HCT116 (cell line): ENCODE measurements at regions not wholly inside any gene's neighbourhood (a gene's known extent, or its start where the extent isn't known, plus 50 kb on each side); places are given as distances from the start of the nearest gene placed in this dataset.

Source experiments
- ATAC-seq: fragments of 200-7000 bp; cut with Tn5 transposase; 2 replicates; pipeline ENCODE4 v1.9.1; 2020; ENCODE audit warnings: mild to moderate bottlenecking, moderate library complexity
- BruUV-seq: library from RNA; stranded (reverse); fragments of 400-500 nt; replicated peaks from 2 replicates; lab custom pipeline; 2021; lab: Mats Ljungman, UMichigan
- CTCF ChIA-PET: fragments of 300-600 bp; sonication (Branson Sonifier 250); formaldehyde crosslinking; loops from one replicate; lab custom pipeline; 2021; ENCODE audit warnings: antibody characterized with exemption; lab: Charles Lee
- POLR2A ChIA-PET: fragments of 300-600, 350-600 bp; sonication (Branson Sonifier 250); formaldehyde crosslinking; loops from one replicate; lab custom pipeline; 2021; ENCODE audit warnings: antibody characterized with exemption; lab: Charles Lee
- RAD21 ChIA-PET, 2 experiments: fragments of 300-600 bp; sonication (Branson Sonifier 250); formaldehyde crosslinking; loops; one replicate each; lab custom pipeline; 2023; ENCODE audit warnings: low total read pairs in 2 of 2; ENCODE audit not compliant: uncharacterized antibody in 2 of 2, unreplicated experiment in 2 of 2, low non-redundant PET in 1 of 2; lab: Charles Lee
- DNase-seq: peaks from one replicate; pipeline ENCODE4 v3.0.0-alpha.2; 2010; ENCODE audit warnings: low read depth, low spot score
- H2AFZ ChIP-seq: fragments of 200-600 bp; shearing (Covaris generic), sonication (generic); 2 replicates; pipeline ENCODE4 v1.6.1; 2017; ENCODE audit warnings: low read depth, mixed run types, mixed read lengths, antibody characterized with exemption, low read length; ENCODE audit not compliant: poor library complexity, severe bottlenecking
- H3K27ac ChIP-seq: 2 replicates; pipeline ENCODE4 v1.5.1; 2012; ENCODE audit warnings: low read depth, low read length
- H3K27me3 ChIP-seq: fragments of 200-600 bp; sonication (generic); 2 replicates; pipeline ENCODE4 v1.6.1; 2016; ENCODE audit warnings: mixed run types, low read length, mixed read lengths; ENCODE audit not compliant: insufficient read depth
- H3K36me3 ChIP-seq, 2 experiments: fragments of 200-500 bp in 1 of 2; fragments of 200-600 bp in 1 of 2; sonication (Bioruptor generic) in 1 of 2; sonication (generic) in 1 of 2; 2 replicates each; pipeline versions ENCODE4 v1.5.1 to v1.6.1; 2014 to 2016; ENCODE audit warnings: low read length in 2 of 2, inconsistent platforms in 1 of 2, mixed read lengths in 1 of 2, mixed run types in 1 of 2; ENCODE audit not compliant: insufficient read depth in 2 of 2, control insufficient read depth in 1 of 2
- H3K4me1 ChIP-seq, 2 experiments: fragments of 200-600 bp in 1 of 2; sonication (generic) in 1 of 2; 2 replicates each; pipeline versions ENCODE4 v1.5.1 to v1.6.1; 2012 to 2017; ENCODE audit warnings: low read length in 2 of 2, inconsistent platforms in 1 of 2, mild to moderate bottlenecking in 1 of 2, mixed read lengths in 1 of 2, mixed run types in 1 of 2, moderate library complexity in 1 of 2; ENCODE audit not compliant: insufficient read depth in 2 of 2, control insufficient read depth in 1 of 2
- H3K4me2 ChIP-seq: fragments of 200-600 bp; sonication (generic); 2 replicates; pipeline ENCODE4 v1.6.1; 2017; ENCODE audit warnings: mixed run types, low read length, mixed read lengths
- H3K4me3 ChIP-seq, 2 experiments: fragments of 200-600 bp in 1 of 2; sonication (generic) in 1 of 2; replicated peaks in 1 of 2; 2 replicates each; pipeline ENCODE4 v1.5.1; 2011 to 2016; ENCODE audit warnings: low read length in 2 of 2, control low read depth in 1 of 2, low read depth in 1 of 2, mild to moderate bottlenecking in 1 of 2, mixed read lengths in 1 of 2, mixed run types in 1 of 2
- H3K79me2 ChIP-seq: fragments of 200-600 bp; sonication (generic); 2 replicates; pipeline ENCODE4 v1.6.1; 2017; ENCODE audit warnings: mild to moderate bottlenecking, mixed run types, low read length, moderate library complexity, mixed read lengths; ENCODE audit not compliant: insufficient read depth
- H3K9ac ChIP-seq: fragments of 200-600 bp; sonication (generic); 2 replicates; pipeline ENCODE4 v1.6.1; 2016; ENCODE audit warnings: low read length, mixed read lengths
- H3K9me2 ChIP-seq: fragments of 200-600 bp; sonication (generic), shearing (Covaris generic); 2 replicates; pipeline ENCODE4 v1.6.1; 2017; ENCODE audit warnings: mixed run types, mild to moderate bottlenecking, moderate library complexity; ENCODE audit not compliant: insufficient read depth
- H3K9me3 ChIP-seq, 2 experiments: fragments of 200-500 bp in 1 of 2; fragments of 200-600 bp in 1 of 2; sonication (Bioruptor generic) in 1 of 2; sonication (generic) in 1 of 2; 2 replicates each; pipeline ENCODE4 v1.6.1; 2014 to 2017; ENCODE audit warnings: low read length in 2 of 2, mixed read lengths in 2 of 2, inconsistent platforms in 1 of 2, low read depth in 1 of 2, mild to moderate bottlenecking in 1 of 2, mixed run types in 1 of 2, moderate library complexity in 1 of 2; ENCODE audit not compliant: control insufficient read depth in 1 of 2, insufficient read depth in 1 of 2
- H4K20me1 ChIP-seq: fragments of 200-600 bp; sonication (generic), shearing (Covaris generic); 2 replicates; pipeline ENCODE4 v1.6.1; 2017; ENCODE audit warnings: mixed run types, mild to moderate bottlenecking, moderate library complexity; ENCODE audit not compliant: insufficient read depth
- ATF3 ChIP-seq: IDR thresholded peaks from 2 replicates; pipeline ENCODE4 v1.6.1; 2012
- CEBPB ChIP-seq: IDR thresholded peaks from 2 replicates; pipeline ENCODE4 v1.6.1; 2012; ENCODE audit warnings: low read depth
- CTCF ChIP-seq, 3 experiments: fragments of 200-600 bp in 1 of 3; sonication (generic) in 1 of 3; IDR thresholded peaks in 2 of 3; conservative IDR thresholded peaks in 1 of 3; 2 replicates each; pipeline ENCODE4 v1.5.1; 2012 to 2017; ENCODE audit warnings: low read depth in 2 of 3, low read length in 2 of 3, antibody characterized with exemption in 1 of 3, borderline replicate concordance in 1 of 3, control low read depth in 1 of 3, mild to moderate bottlenecking in 1 of 3, mixed read lengths in 1 of 3, mixed run types in 1 of 3, moderate library complexity in 1 of 3; ENCODE audit not compliant: insufficient read depth in 1 of 3
- EGR1 ChIP-seq: IDR thresholded peaks from 2 replicates; pipeline ENCODE4 v1.6.1; 2012; ENCODE audit warnings: low read depth
- EZH2 ChIP-seq: fragments of 200-600 bp; sonication (generic); IDR thresholded peaks from 2 replicates; pipeline ENCODE4 v1.6.1; 2017; ENCODE audit warnings: antibody characterized with exemption, mixed run types
- EZH2phosphoT487 ChIP-seq: fragments of 200-600 bp; IDR thresholded peaks from 2 replicates; pipeline ENCODE4 v1.6.1; 2018; ENCODE audit warnings: antibody characterized with exemption, borderline replicate concordance
- JUND ChIP-seq: IDR thresholded peaks from 2 replicates; pipeline ENCODE4 v1.6.1; 2012
- MAX ChIP-seq: IDR thresholded peaks from 2 replicates; pipeline ENCODE4 v1.6.1; 2012
- POLR2A ChIP-seq: IDR thresholded peaks from 2 replicates; pipeline ENCODE4 v1.7.0; 2011; ENCODE audit warnings: borderline replicate concordance; ENCODE audit not compliant: insufficient read depth, insufficient read length; ENCODE audit errors: extremely low read depth
- POLR2AphosphoS5 ChIP-seq: IDR thresholded peaks from 2 replicates; pipeline ENCODE4 v1.6.1; 2011; ENCODE audit warnings: mild to moderate bottlenecking, low read depth, low read length, moderate library complexity
- RAD21 ChIP-seq: IDR thresholded peaks from 2 replicates; pipeline ENCODE4 v1.6.1; 2012; ENCODE audit warnings: low read depth, mild to moderate bottlenecking
- REST ChIP-seq: IDR thresholded peaks from 2 replicates; pipeline ENCODE4 v1.6.1; 2012; ENCODE audit warnings: low read depth
- SIN3A ChIP-seq: IDR thresholded peaks from 2 replicates; pipeline ENCODE4 v1.6.1; 2012; ENCODE audit warnings: low read depth
- SP1 ChIP-seq: IDR thresholded peaks from 2 replicates; pipeline ENCODE4 v1.6.1; 2012; ENCODE audit warnings: low read depth
- ZBTB33 ChIP-seq: IDR thresholded peaks from 2 replicates; pipeline ENCODE4 v1.6.1; 2011; ENCODE audit warnings: mild to moderate bottlenecking, low read length, moderate library complexity; ENCODE audit not compliant: insufficient replicate concordance; ENCODE audit errors: extremely low read depth
- ZFX ChIP-seq: fragments of 450-650 bp; IDR thresholded peaks from 2 replicates; pipeline ENCODE4 v1.6.1; 2017
- ZNF274 ChIP-seq: fragments of 200-500 bp; sonication (Bioruptor generic); IDR thresholded peaks from 2 replicates; pipeline ENCODE4 v1.6.1; 2014; ENCODE audit warnings: mild to moderate bottlenecking, low read depth, low read length, inconsistent platforms
- intact Hi-C: fragments of 100-400 bp; cut with micrococcal nuclease; formaldehyde crosslinking; loops from 2 replicates; pipeline ENCODE4 v1.10.0; 2022

GRCh38 chr18:72613534-72613930, 69.4 kb upstream of the CBLN2 start:
- H3K27ac ChIP-seq: no peak overlapping the region
- no peaks in the 10 kb centered on the region for H3K79me2 ChIP-seq
- no peak overlapping the region for H3K4me2 ChIP-seq
- ChIA-PET POLR2A (no interaction called here), RAD21 (no interaction called here), CTCF (no interaction called here)
- no peaks in the 10 kb centered on the region for H3K27me3 ChIP-seq
- H3K4me3 ChIP-seq: no peak overlapping the region
- no TSS peak for BruUV-seq
- intact Hi-C loops: no loop called here
- ATAC-seq (no peak), DNase-seq (no peak)
- no peaks in the 10 kb centered on the region for H3K9me2 ChIP-seq
- no peak overlapping the region for H3K9ac ChIP-seq
- H3K36me3 ChIP-seq: no peaks in the 10 kb centered on the region
- H3K9me3 ChIP-seq: peaks cover 0 to 20% of the 10 kb centered on the region in 2 experiments; a peak in 2 of 4 replicates
- no peaks in the 10 kb centered on the region for H4K20me1 ChIP-seq
- no peaks in the 10 kb centered on the region for H3K4me1 ChIP-seq
- TF ChIP-seq EGR1 (no peak), SIN3A (no peak), EZH2phosphoT487 (no peak), POLR2AphosphoS5 (no peak), MAX (no peak), POLR2A (no peak), ZBTB33 (no peak), ZFX (no peak), REST (no peak), SP1 (no peak), EZH2 (no peak), CEBPB (no peak), ZNF274 (no peak), RAD21 (no peak), JUND (no peak), CTCF (IDR thresholded peaks at IDR 0.05 in 2 of 3, conservative IDR thresholded peaks at IDR 0.05 in 1 of 3; ENCODE audit: borderline replicate concordance in 1 of 3, insufficient read depth in 1 of 3, low read depth in 2 of 3, low read length in 2 of 3) (no peak), ATF3 (no peak)
- no peak overlapping the region for H2AFZ ChIP-seq
